ENCODE measurements at regions not wholly inside any gene's neighbourhood (a gene's known extent, or its start where the extent isn't known, plus 50 kb on each side); places are given as distances from the start of the nearest gene placed in this dataset.

DNA sequence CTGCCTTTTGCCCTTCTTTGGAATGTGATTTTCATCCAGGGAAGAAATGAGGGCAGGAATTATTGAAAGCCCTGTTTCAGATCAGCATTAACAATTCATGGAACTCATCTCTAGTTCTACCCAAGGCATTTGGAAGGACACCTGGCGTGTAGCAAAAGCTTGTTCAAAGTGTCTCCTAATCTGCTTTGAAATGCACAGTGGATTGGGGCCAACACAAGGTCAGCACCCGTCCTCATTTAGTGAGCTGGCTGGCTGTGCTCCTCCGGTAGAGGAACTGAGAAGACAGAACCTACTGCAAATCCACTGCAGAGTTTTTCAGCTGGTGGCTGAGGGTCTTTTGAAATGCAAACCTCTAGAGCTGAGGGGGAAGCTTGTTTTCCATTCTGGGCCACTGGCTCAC is 141.6 kb upstream of the STT3B start:
- peak; percentile 4 for DNase-seq
- H3K4me3 ChIP-seq (ENCODE audit: insufficient read depth, low read depth, low read length): no peak overlapping the region
- no peaks in the 10 kb centered on the region for H3K36me3 ChIP-seq (replicated peaks; ENCODE audit: control insufficient read depth, insufficient read depth, low read length)
- no peaks in the 10 kb centered on the region; the same call in 1 of the 2 replicates for H3K27me3 ChIP-seq (ENCODE audit: control insufficient read depth, insufficient read depth, low read length)

DNA sequence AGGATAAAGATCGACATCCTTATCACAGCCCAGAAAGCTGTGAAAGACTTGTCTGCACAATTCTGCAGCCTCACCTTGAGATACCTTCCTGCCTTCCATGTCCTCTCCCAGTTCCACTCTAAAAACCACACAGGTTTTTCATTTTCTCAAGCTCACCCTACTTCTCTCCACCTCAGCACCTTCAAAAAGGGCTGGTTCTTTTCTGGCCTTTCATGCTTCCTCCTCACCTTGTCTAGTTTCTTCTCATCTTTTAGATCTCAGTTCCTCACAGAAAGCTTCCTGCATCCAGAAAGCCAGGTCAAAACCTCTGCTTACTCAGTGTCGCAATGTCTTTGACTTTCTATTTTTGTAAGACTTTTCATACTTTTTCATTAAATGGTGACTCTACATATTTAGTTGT is 140.2 kb upstream of the STT3B start:
- H3K4me3 ChIP-seq (ENCODE audit: insufficient read depth, low read depth, low read length): no peak overlapping the region
- H3K36me3 ChIP-seq (replicated peaks; ENCODE audit: control insufficient read depth, insufficient read depth, low read length): no peaks in the 10 kb centered on the region
- DNase-seq: no peak

DNA sequence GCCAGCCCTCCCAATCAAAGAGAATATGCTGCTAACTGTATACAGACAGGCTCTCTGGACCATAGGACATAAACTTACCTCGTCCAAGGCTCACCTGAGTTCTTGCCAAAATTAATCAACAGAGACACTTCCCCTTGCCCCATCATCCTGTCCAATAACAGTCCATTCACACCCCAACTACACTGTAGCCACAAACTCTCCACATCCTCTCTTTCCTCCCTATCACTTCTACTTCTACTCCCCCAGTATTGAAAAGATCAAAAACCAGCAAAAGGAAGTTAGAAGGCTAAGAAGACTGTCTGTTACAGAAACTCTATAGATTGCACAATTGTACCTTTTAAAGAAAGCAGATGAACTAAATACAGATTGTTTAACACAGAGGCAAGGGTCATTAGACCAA is 133.5 kb upstream of the STT3B start:
- Histone ChIP-seq H3K36me3 (replicated peaks; ENCODE audit: control insufficient read depth, insufficient read depth, low read length) (no peaks in the 10 kb centered on the region), H3K4me3 (ENCODE audit: insufficient read depth, low read depth, low read length) (no peak overlapping the region), H3K27me3 (ENCODE audit: control insufficient read depth, insufficient read depth, low read length) (no peaks in the 10 kb centered on the region)
- DNase-seq: no peak

More for the DNA sequence above, 140.2 kb upstream of the STT3B start:
- H3K27me3 ChIP-seq (ENCODE audit: control insufficient read depth, insufficient read depth, low read length): no peaks in the 10 kb centered on the region; the same call in 1 of the 2 replicates

DNA sequence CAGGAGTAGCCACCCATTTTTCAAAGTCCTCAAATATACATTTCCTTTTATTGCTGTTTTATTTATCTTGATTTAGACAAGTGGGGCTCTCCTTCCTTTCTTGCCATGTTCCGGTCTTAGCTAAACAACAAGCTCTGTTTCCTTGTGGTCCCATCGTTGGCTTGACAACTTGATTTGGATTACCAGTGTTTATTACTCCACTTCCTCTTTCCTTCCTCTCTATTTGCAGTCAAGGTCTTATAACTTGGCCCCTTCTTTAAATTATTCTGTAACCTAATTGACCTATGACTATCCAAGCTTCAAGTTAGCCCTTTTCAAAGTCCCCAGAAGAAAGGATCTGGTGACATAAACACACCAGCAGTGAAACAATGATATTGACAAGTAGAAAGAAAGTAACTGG is 130.6 kb upstream of the STT3B start:
- Histone ChIP-seq H3K4me3 (ENCODE audit: insufficient read depth, low read depth, low read length) (no peak overlapping the region), H3K36me3 (replicated peaks; ENCODE audit: control insufficient read depth, insufficient read depth, low read length) (no peaks in the 10 kb centered on the region), H3K27me3 (ENCODE audit: control insufficient read depth, insufficient read depth, low read length) (no peaks in the 10 kb centered on the region)
- DNase-seq: no peak

DNA sequence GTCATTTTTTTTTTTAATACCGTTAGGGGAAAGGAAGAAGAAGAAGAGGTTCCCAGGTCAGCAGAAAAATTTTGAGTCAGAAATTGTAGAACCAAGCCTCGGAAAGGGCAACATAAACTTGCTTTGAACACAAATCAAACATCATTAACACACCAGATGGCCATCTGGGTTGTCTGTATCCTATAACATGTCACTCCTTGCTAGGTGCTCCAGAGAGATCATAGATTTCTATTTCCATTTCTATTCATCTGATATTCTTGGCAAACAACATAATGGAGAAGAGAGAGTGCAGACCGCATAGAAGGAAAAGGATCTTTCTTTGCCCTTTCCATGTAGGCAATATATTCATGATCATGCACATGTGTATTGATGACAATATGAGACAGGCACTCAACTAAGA is 129.5 kb upstream of the STT3B start:
- no peak for DNase-seq
- Histone ChIP-seq H3K27me3 (ENCODE audit: control insufficient read depth, insufficient read depth, low read length) (no peaks in the 10 kb centered on the region), H3K4me3 (ENCODE audit: insufficient read depth, low read depth, low read length) (no peak overlapping the region), H3K36me3 (replicated peaks; ENCODE audit: control insufficient read depth, insufficient read depth, low read length) (no peaks in the 10 kb centered on the region)

DNA sequence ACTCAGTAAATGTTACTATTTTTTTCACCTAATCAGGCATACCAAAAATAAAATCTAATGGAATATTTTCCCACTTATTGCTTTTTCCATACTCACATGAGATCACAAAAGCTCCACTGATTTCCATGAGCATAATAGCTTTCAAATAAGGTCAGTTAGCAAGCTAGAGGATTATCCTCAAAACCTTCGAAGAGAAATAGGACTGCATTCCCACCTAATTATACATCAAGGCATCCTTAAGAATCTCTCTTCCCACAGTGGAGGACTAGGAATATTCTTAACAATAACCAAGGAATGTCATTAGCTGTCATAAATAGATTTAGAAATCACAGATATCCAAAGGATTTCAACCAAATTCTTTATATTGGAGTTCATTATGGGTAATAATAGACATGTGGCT is 127.9 kb upstream of the STT3B start:
- Histone ChIP-seq H3K4me3 (ENCODE audit: insufficient read depth, low read depth, low read length) (no peak overlapping the region), H3K27me3 (ENCODE audit: control insufficient read depth, insufficient read depth, low read length) (no peaks in the 10 kb centered on the region), H3K36me3 (replicated peaks; ENCODE audit: control insufficient read depth, insufficient read depth, low read length) (no peaks in the 10 kb centered on the region)
- DNase-seq: no peak

DNA sequence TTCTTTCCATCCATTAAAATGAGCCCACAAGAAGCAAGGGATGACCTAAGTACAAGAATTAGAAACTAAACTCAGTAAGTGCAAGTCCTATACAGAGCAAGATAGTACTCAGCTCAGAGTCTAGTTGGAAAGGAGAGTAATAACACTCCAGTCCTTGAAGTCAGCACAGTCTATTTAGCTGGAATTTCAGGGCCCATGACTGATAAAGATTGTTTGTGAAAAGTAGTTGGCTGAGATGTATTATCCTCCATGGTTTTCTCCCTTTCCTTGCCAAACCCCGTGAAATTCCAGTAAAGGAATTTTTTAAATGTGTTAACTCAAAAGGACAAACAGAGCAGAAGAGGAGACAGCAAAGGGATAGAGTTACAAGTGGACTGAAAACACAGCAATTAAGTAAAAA is 127.2 kb upstream of the STT3B start:
- no peaks in the 10 kb centered on the region for H3K36me3 ChIP-seq (replicated peaks; ENCODE audit: control insufficient read depth, insufficient read depth, low read length)
- DNase-seq: no peak
- H3K27me3 ChIP-seq (ENCODE audit: control insufficient read depth, insufficient read depth, low read length): no peaks in the 10 kb centered on the region
- H3K4me3 ChIP-seq (ENCODE audit: insufficient read depth, low read depth, low read length): no peak overlapping the region

DNA sequence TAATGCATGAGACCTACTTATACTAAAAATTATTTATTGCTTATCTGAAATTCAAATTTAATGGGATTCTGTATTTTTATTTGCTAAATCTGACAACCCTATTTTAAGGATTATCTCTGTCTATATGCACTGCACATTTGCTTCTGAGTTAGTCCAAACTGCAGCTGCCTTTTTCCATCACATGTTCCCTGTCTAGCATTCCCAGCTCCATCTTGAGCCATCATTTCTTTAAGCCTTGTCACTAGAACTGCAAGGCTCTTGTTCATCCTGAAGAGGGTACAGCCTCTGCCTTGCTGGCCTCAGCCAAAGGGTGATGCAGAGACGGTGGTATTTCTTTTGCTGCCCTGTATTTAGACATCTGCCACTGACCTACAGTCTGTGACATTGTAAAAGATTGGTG is 125.8 kb upstream of the STT3B start:
- H3K4me3 ChIP-seq (ENCODE audit: insufficient read depth, low read depth, low read length): no peak overlapping the region
- H3K27me3 ChIP-seq (ENCODE audit: control insufficient read depth, insufficient read depth, low read length): no peaks in the 10 kb centered on the region
- no peak for DNase-seq
- H3K36me3 ChIP-seq (replicated peaks; ENCODE audit: control insufficient read depth, insufficient read depth, low read length): no peaks in the 10 kb centered on the region

DNA sequence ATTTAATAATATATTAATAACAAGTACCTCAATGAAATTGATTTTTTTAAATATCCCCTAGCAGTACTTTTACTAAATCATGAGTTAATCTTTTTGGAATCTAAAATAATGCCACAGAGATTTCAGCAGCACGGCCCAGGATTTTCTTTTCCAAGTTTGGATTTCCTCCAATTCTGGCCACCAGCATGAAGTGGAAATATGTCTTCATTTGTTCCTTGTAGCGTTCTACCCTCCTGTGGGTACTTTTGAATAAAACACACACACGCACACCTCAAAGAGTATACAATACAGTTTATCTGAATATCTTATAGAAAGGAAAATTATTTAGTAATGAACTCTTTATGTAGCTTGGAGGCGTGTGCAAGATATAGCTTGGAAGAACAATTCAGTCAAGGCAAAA is 125.1 kb upstream of the STT3B start:
- no peak for DNase-seq
- Histone ChIP-seq H3K4me3 (ENCODE audit: insufficient read depth, low read depth, low read length) (no peak overlapping the region), H3K27me3 (ENCODE audit: control insufficient read depth, insufficient read depth, low read length) (no peaks in the 10 kb centered on the region), H3K36me3 (replicated peaks; ENCODE audit: control insufficient read depth, insufficient read depth, low read length) (no peaks in the 10 kb centered on the region)

DNA sequence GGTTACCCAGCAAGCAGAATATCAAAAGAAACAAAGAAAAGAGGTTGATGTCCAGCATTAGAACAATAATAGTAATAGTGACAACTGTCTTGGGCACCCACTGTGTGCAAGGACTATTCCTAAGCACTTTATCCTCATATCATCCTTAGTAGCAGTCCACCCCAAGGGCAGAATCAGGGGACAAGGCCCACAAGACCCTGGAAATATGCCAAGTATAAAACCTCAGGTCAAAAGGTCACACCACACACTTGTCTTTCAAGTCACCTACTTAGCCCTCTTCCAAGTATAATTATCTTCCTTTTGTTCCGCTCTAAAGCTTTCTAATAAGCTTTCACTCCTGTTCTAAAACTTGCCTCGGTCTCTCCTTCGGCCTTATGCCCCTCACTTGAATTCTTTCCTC is 124.0 kb upstream of the STT3B start:
- DNase-seq: no peak
- H3K4me3 ChIP-seq (ENCODE audit: insufficient read depth, low read depth, low read length): no peak overlapping the region
- H3K36me3 ChIP-seq (replicated peaks; ENCODE audit: control insufficient read depth, insufficient read depth, low read length): no peaks in the 10 kb centered on the region
- H3K27me3 ChIP-seq (ENCODE audit: control insufficient read depth, insufficient read depth, low read length): no peaks in the 10 kb centered on the region

DNA sequence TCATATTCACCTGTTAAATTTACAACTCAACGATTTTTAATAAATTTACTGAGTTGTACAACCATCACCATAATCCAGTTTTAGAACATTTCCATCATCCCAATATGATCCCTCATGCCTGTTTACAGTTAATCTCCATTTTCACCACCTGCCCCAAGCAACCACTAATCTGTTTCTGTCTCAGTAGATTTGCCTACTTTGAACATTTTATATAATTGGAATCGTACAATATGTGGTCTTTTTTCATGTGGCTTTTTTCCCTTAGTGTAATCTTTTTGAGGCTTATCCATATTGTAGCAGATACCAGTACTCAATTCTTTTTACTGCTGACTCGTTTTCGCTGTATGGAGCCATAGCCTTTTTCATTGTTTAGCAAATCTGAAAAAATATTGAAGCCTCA is 123.3 kb upstream of the STT3B start:
- no peak for DNase-seq
- Histone ChIP-seq H3K27me3 (ENCODE audit: control insufficient read depth, insufficient read depth, low read length) (no peaks in the 10 kb centered on the region), H3K4me3 (ENCODE audit: insufficient read depth, low read depth, low read length) (no peak overlapping the region), H3K36me3 (replicated peaks; ENCODE audit: control insufficient read depth, insufficient read depth, low read length) (no peaks in the 10 kb centered on the region)

DNA sequence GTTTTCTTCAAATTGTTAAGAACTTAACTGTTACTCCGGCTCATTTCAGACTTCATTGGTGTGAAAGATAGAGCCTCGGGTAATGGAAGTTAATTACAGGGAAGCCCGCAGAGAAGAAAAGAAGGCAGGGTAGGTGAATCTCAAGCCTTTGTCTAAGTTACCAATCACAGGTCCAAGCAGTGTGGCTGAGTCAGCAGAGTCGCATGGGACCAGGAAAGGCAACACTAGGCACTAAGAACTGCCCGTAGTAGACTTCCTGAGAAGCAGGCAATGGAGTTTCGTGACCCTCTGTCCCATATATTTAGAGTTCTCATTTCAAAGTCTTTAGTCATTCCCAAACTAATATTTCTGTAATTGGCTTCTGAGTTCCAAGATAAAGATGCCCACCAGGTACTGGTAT is 122.9 kb upstream of the STT3B start:
- DNase-seq: no peak
- Histone ChIP-seq H3K4me3 (ENCODE audit: insufficient read depth, low read depth, low read length) (no peak overlapping the region), H3K36me3 (replicated peaks; ENCODE audit: control insufficient read depth, insufficient read depth, low read length) (no peaks in the 10 kb centered on the region), H3K27me3 (ENCODE audit: control insufficient read depth, insufficient read depth, low read length) (no peaks in the 10 kb centered on the region)

DNA sequence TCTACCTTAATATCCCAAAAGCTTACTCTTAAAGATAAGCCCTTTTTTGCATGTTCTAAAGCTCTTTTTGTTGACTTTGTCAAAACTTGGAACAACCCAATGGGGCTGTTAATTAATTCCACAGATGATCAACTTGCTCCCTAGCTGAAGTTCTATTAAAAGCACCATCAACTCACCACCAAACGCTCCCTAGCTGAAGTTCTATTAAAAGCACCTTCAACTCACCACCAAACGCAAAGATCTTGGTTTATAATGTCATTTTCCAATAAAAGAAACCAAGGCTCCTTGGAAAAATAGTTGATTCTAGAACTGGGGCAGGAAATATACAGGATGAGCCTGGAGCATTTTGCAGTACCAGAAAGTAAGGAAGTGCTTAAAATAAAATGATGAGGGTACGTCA is 122.3 kb upstream of the STT3B start:
- no peak for DNase-seq
- Histone ChIP-seq H3K4me3 (ENCODE audit: insufficient read depth, low read depth, low read length) (no peak overlapping the region), H3K36me3 (replicated peaks; ENCODE audit: control insufficient read depth, insufficient read depth, low read length) (no peaks in the 10 kb centered on the region), H3K27me3 (ENCODE audit: control insufficient read depth, insufficient read depth, low read length) (no peaks in the 10 kb centered on the region)

DNA sequence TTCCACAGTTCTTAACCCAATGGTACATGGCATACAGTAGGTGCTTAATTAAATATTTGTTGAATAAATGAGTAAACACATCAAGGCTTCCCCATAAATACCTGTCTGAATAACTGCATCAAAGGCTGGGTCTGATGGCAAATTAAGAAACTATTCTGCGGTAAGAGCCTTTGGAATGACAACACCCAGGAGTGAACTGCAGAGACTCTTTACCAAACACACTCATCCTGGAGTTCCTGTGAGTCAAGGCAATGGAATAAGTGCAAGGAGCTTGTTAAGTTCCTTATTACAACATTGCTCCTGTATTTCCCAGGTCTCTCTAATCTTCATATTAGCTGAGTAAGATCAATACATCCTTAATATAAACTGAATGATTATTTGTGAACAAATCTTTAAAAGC is 119.9 kb upstream of the STT3B start:
- DNase-seq: no peak
- H3K4me3 ChIP-seq (ENCODE audit: insufficient read depth, low read depth, low read length): no peak overlapping the region
- no peaks in the 10 kb centered on the region for H3K36me3 ChIP-seq (replicated peaks; ENCODE audit: control insufficient read depth, insufficient read depth, low read length)

DNA sequence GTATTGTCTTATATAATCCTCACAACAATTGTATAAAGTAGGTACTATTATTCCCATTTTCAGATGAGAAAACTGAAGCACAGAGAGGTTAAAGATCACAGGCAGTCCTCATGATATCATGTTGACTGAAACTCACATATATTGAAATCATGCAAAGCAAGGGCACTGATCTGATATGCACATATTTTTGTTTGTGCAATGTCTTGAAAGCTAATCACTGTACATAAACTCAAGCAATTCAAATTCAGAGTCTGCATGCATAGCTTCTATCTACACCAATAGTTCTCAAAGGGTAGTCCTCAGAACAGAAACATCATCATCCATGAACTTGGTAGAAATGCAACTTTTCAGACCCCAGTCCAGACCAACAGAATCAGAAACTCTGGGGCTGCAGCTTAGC is 119.2 kb upstream of the STT3B start:
- Histone ChIP-seq H3K36me3 (replicated peaks; ENCODE audit: control insufficient read depth, insufficient read depth, low read length) (no peaks in the 10 kb centered on the region), H3K27me3 (ENCODE audit: control insufficient read depth, insufficient read depth, low read length) (no peaks in the 10 kb centered on the region), H3K4me3 (ENCODE audit: insufficient read depth, low read depth, low read length) (no peak overlapping the region)
- no peak for DNase-seq

More for the DNA sequence above, 119.9 kb upstream of the STT3B start:
- no peaks in the 10 kb centered on the region for H3K27me3 ChIP-seq (ENCODE audit: control insufficient read depth, insufficient read depth, low read length)

DNA sequence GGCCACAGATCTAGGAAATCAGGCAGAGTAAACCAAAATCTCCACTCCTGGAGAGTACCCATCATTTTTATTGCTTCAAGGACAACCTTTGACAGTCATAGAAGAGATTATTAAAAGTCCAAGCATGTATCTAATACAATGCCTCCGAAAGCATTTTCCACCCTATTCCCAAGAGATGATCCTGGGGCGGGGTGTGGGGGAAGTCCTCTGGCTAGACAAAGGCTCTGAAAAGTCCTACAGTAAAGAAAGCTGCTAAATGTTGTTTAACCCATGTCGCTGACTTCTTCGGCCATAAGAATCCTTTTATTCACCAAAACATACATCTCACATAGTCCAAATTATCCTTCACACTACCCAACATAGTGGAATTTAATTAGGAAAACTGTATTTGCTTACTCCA is 115.7 kb upstream of the STT3B start:
- Histone ChIP-seq H3K4me3 (ENCODE audit: insufficient read depth, low read depth, low read length) (no peak overlapping the region), H3K27me3 (ENCODE audit: control insufficient read depth, insufficient read depth, low read length) (no peaks in the 10 kb centered on the region), H3K36me3 (replicated peaks; ENCODE audit: control insufficient read depth, insufficient read depth, low read length) (no peaks in the 10 kb centered on the region)
- no peak for DNase-seq

Measured in H7 (cell line).